GM18909 (cell line): ENCODE measurements at regions not wholly inside any gene's neighbourhood (a gene's known extent, or its start where the extent isn't known, plus 50 kb on each side); places are given as distances from the start of the nearest gene placed in this dataset.

ENCODE experiments used
- ATAC-seq: cut with Tn5 transposase; IDR thresholded peaks from one replicate; pipeline ENCODE4 v1.9.1; 2021; ENCODE audit warnings: mild to moderate bottlenecking; ENCODE audit not compliant: unreplicated experiment, poor library complexity

GRCh38 chr10:83952314-83952713, 187.0 kb upstream of the GHITM start:
- no peak for ATAC-seq

- no peak for ATAC-seq
Observed at GRCh38 chr10:83953589-83953988, 185.7 kb upstream of the GHITM start.

- no peak for ATAC-seq
Observed at GRCh38 chr10:83954193-83954799, 185.0 kb upstream of the GHITM start.

GRCh38 chr10:83955406-83955805, 183.9 kb upstream of the GHITM start:
- no peak for ATAC-seq

- ATAC-seq = no peak
Observed at GRCh38 chr10:83957168-83957947, 182.0 kb upstream of the GHITM start.

- ATAC-seq = no peak
Observed at GRCh38 chr10:83959328-83959727, 180.0 kb upstream of the GHITM start.

GRCh38 chr10:83960125-83960524, 179.2 kb upstream of the GHITM start:
- no peak for ATAC-seq

- ATAC-seq = no peak
Observed at GRCh38 chr10:83961620-83962019, 177.7 kb upstream of the GHITM start.

GRCh38 chr10:83963446-83963845, 175.9 kb upstream of the GHITM start:
- no peak for ATAC-seq

GRCh38 chr10:83965473-83965872, 173.8 kb upstream of the GHITM start:
- no peak for ATAC-seq

GRCh38 chr10:83968052-83968451, 171.3 kb upstream of the GHITM start:
- no peak for ATAC-seq

GRCh38 chr10:83978681-83979383, 160.5 kb upstream of the GHITM start:
- no peak for ATAC-seq

- ATAC-seq = no peak
Observed at GRCh38 chr10:83982812-83983211, 156.5 kb upstream of the GHITM start.

- ATAC-seq = no peak
Observed at GRCh38 chr10:83983578-83984255, 155.6 kb upstream of the GHITM start.

GRCh38 chr10:83984256-83984640, 155.1 kb upstream of the GHITM start:
- no peak for ATAC-seq

GRCh38 chr10:83986800-83987199, 152.5 kb upstream of the GHITM start:
- no peak for ATAC-seq

- no peak for ATAC-seq
Observed at GRCh38 chr10:83987216-83987615, 152.1 kb upstream of the GHITM start.

GRCh38 chr10:83988435-83988834, 150.9 kb upstream of the GHITM start:
- ATAC-seq = no peak

GRCh38 chr10:83990126-83990525, 149.2 kb upstream of the GHITM start:
- peak; percentile 95 for ATAC-seq

- no peak for ATAC-seq
Observed at GRCh38 chr10:83991986-83992753, 147.1 kb upstream of the GHITM start.
